NCI-H1436 treated with DMSO at 0.1 percent for 48 hours (cell line): ENCODE measurements at regions not wholly inside any gene's neighbourhood (a gene's known extent, or its start where the extent isn't known, plus 50 kb on each side); places are given as distances from the start of the nearest gene placed in this dataset.

Experiments
- DNase-seq: peaks from one replicate; lab custom pipeline; 2025; lab: John Stamatoyannopoulos, UW

GRCh38 chr21:27251752-27252151, 284.9 kb upstream of the ADAMTS5 start:
- DNase-seq: no peak

GRCh38 chr21:27250366-27250765, 283.5 kb upstream of the ADAMTS5 start:
- DNase-seq: no peak

- no peak for DNase-seq
Observed at GRCh38 chr21:27248814-27249213, 281.9 kb upstream of the ADAMTS5 start.

- no peak for DNase-seq
Observed at GRCh38 chr21:27246741-27247140, 279.9 kb upstream of the ADAMTS5 start.

- DNase-seq: no peak
Observed at GRCh38 chr21:27244776-27245175, 277.9 kb upstream of the ADAMTS5 start.

GRCh38 chr21:27244352-27244751, 277.5 kb upstream of the ADAMTS5 start:
- DNase-seq: no peak

- DNase-seq: no peak
Observed at GRCh38 chr21:27240839-27241238, 274.0 kb upstream of the ADAMTS5 start.

GRCh38 chr21:27233514-27234115, 266.7 kb upstream of the ADAMTS5 start:
- no peak for DNase-seq

GRCh38 chr21:27225940-27226339, 259.1 kb upstream of the ADAMTS5 start:
- no peak for DNase-seq

- no peak for DNase-seq
Observed at GRCh38 chr21:27225151-27225550, 258.3 kb upstream of the ADAMTS5 start.

- DNase-seq: no peak
Observed at GRCh38 chr21:27224169-27224568, 257.3 kb upstream of the ADAMTS5 start.

GRCh38 chr21:27221077-27221476, 254.2 kb upstream of the ADAMTS5 start:
- DNase-seq: no peak

GRCh38 chr21:27220416-27220815, 253.5 kb upstream of the ADAMTS5 start:
- DNase-seq: no peak

- no peak for DNase-seq
Observed at GRCh38 chr21:27219068-27219467, 252.2 kb upstream of the ADAMTS5 start.

- DNase-seq: no peak
Observed at GRCh38 chr21:27213303-27213702, 246.4 kb upstream of the ADAMTS5 start.

- DNase-seq: no peak
Observed at GRCh38 chr21:27212441-27212840, 245.6 kb upstream of the ADAMTS5 start.

- no peak for DNase-seq
Observed at GRCh38 chr21:27209546-27209945, 242.7 kb upstream of the ADAMTS5 start.

GRCh38 chr21:27206368-27206982, 239.6 kb upstream of the ADAMTS5 start:
- DNase-seq: no peak

GRCh38 chr21:27202301-27202700, 235.4 kb upstream of the ADAMTS5 start:
- DNase-seq: no peak

- no peak for DNase-seq
Observed at GRCh38 chr21:27201197-27201596, 234.3 kb upstream of the ADAMTS5 start.

- DNase-seq: no peak
Observed at GRCh38 chr21:27196651-27197050, 229.8 kb upstream of the ADAMTS5 start.

- DNase-seq: no peak
Observed at GRCh38 chr21:27192281-27192949, 225.5 kb upstream of the ADAMTS5 start.

GRCh38 chr21:27190601-27191000, 223.7 kb upstream of the ADAMTS5 start:
- no peak for DNase-seq

GRCh38 chr21:27189870-27190269, 223.0 kb upstream of the ADAMTS5 start:
- DNase-seq: no peak
